GM19351 (cell line): ENCODE measurements at regions not wholly inside any gene's neighbourhood (a gene's known extent, or its start where the extent isn't known, plus 50 kb on each side); places are given as distances from the start of the nearest gene placed in this dataset.

Experiments
- ATAC-seq: cut with Tn5 transposase; IDR thresholded peaks from one replicate; pipeline ENCODE4 v1.9.1; 2021; ENCODE audit warnings: mild to moderate bottlenecking, moderate library complexity; ENCODE audit not compliant: unreplicated experiment

DNA sequence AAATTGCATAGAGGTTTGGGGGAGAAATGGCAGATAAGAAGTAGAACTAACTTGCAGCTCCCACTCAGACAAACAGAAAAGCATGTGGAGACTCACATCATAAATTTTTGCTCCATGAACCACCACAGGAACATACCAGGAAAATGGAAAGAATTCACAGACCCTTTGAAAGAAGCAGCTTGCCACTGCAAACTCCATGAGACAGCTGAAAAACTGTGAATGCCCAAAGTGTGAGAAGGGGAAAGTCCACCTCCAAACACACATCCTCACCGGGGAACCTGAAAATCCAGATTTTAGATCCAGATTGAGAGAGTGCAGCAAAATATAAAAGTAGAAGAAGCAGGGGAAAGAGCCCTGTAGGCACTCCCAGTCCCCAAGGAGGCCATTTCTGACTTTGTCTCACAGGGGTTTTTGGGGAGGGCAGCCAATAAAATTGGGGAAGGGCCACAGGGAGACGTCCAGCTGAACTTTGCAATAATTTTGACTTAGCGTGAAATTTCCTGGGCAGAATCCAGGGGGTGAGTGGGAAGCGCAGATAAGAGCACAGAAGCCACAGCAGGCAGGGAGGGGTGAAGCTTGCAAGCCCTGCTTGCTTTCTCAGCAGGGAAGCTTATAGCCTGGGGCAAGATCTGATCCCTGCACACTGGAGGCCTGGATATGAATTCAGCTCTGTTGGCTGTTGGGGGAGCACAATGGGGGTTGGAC is 183.4 kb upstream of the UBE2E2 start:
- ATAC-seq, result no peak

- ATAC-seq, result no peak
Observed at GRCh38 chr3:23028294-23028693, 174.8 kb upstream of the UBE2E2 start.

GRCh38 chr3:23029001-23029400 is 174.1 kb upstream of the UBE2E2 start:
- no peak for ATAC-seq

DNA sequence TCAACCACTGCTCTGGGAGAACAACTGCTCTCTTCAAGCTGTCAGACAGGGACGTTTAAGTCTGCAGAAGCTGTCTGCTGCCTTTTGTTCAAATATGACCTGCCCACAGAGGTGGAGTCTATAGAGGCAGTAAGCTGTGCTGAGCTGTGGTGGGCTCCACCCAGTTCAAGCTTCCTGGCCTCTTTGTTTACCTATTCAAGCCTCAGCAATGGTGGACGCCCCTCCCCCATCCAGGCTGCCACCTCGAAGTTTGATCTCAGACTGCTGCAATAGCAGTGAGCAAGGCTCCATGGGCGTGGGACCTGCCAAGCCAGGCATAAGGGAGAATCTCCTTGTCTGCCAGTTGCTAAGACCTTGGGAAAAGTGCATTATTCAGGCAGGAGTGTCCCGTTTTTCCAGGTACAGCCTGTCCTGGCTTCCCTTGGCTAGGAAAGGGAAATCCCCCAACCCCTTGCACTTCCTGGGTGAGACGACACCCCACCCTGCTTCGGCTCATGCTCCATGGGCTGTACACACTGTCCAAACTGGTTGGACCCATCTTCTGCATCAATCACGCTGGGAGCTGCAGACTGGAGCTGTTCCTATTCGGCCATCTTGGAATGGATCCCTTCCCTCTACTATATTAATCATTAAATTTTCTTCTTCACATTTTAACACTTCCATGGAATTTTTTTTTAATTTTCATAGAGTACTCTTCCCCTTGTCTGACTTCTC is 167.0 kb upstream of the UBE2E2 start:
- peak; percentile 36 for ATAC-seq

DNA sequence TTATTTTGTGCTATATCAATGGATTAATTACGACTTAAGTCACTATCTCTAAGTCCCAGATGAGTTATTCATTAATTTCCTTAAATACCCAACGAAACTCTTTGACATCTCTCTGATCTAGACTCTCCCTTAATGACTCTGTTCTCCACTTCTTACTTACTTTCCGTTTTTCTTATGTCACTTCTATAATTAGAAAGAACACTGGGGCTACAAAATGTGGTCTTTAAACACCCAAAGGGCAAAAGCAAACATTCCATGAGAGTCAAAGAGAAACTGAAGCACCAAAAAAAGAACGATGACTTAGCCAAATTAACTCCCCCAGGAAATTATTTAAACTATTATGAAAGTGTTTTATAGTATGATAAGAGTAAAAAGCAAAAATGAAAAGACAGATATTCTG is 166.4 kb upstream of the UBE2E2 start:
- peak; percentile 91 for ATAC-seq

DNA sequence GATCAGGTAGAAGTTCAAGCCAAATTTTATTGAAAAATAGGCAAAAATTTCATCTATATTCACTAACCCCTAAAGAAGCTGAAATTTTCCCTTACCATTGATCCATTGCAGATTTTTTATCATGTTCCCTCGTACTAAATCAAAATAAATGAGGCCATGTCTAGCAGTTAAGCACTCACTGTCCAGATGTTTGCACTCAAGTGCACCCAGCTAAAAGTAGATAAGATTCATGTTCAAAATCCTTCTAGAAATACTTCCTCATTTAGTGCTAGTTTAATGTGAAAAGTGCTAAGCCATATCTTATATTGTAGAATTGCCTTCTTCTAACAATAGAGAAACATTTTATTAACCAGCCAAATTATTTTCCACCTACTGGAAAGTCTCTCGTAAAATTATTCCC is 164.7 kb upstream of the UBE2E2 start:
- ATAC-seq, result no peak

- ATAC-seq, result no peak
Observed at GRCh38 chr3:23041918-23042696, 161.0 kb upstream of the UBE2E2 start.

DNA sequence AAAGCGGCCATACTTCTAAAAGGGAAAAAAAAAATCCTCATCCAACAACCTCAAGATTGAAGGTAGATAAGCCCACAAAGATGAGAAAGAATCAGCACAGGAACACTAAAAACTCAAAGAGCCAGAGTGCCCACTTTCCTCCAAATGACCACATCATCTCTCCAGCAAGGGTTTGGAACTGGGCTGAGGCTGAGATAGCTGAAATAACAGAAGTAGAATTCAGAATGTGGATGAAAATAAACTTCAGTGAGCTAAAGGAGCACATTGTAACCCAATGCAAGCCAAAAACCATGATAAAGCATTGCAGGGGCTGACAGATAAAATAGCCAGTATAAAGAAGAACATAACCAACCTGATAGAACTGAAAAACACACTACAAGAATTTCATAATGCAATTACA is 158.7 kb upstream of the UBE2E2 start:
- no peak for ATAC-seq

DNA sequence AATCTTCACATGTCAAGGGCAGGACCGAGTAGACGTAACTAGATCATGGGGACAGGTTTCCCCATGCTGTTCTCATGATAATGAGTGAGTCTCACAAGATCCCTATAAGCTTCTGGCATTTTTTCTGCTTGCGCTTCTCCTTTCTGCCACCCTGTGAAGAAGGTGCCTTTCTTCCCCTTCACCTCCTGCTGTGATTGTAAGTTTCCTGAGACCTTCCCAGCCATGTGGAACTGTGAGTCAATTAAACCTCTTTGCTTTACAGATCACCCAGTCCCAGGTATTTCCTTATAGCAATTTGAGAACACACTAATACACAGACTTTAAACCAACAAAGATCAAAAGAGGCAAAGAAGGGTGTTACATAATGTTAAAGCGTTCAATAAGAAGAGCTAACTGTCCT is 156.6 kb upstream of the UBE2E2 start:
- ATAC-seq, result no peak

DNA sequence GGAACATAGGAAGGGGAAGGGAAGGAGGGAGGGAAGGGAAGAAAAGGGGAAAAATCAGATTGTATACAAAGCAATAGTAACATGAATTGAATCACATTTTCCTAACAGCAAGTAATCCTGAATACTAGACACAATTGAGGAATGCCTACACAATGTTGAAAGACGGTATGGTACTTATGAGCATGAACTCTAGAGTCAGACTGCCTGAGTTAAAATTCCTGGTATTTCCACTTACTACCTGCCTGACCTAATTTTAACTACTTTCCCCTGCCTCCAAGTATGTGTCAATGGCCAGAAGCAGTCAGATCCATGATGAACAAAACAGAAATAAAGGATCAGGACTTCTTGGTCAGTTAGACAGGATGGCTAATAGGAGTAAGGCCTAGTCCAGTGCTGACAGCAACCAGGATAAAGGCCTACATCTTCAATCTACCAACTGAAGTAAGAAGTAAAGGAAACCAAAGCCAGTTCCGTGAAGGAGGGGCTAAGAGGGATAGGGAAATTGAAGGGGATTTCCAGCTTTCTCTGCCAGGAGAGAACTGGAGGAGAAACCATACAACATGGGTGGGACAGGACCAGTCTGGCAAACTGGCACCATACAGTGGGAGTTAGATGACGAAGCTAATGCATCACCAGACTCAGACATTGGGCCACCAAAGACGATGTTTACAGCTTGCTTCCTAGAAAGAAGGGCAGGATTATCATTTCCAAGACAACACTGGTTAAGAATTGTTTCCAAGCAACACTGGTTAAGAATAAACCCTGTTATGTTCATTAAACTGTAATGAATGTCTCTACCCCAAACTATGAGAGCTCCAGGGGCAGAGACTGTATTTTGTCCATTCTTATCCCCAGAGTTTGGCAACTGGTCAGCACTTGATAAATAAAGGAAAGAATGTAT is 151.6 kb upstream of the UBE2E2 start:
- no peak for ATAC-seq

DNA sequence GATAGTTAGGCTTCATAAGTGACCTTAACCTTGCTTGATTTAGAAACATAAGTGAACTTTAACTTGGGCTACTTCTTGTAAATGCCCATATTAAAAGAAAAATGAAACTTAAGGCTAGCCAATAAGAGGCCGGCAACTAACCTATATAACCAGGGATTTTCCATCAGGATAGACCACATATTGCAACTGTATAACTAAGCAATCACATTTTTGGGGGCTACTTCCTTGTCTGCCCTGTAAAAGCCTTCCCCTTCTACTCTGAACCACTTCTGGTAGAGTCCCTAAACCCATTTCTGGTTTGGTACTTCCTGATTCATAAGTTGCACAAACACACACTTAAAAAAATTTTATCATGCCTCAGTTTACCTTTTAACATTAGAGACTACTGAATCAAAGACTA is 150.9 kb upstream of the UBE2E2 start:
- no peak for ATAC-seq

GRCh38 chr3:23052620-23053019 is 150.5 kb upstream of the UBE2E2 start:
- ATAC-seq, result no peak

GRCh38 chr3:23055733-23056376 is 147.3 kb upstream of the UBE2E2 start:
- peak; percentile 91 for ATAC-seq

DNA sequence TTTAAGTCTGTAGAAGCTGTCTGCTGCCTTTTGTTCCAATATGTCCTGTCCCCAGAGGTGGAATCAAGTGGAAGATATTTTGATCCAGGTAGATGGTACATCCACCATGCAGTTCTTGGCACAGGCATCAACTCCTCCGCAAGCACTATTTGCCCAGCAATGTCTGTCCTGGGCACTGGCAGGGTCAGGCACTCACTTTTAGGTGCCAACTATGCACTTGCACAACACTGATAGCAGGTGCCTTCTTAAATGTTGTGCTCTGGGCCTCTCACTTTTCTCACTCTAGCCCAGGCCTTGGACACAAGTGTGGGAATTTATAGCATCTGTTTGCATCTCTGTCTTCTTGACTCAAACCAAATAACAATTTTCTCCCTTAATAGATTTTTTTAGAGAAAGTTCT is 140.5 kb upstream of the UBE2E2 start:
- no peak for ATAC-seq

DNA sequence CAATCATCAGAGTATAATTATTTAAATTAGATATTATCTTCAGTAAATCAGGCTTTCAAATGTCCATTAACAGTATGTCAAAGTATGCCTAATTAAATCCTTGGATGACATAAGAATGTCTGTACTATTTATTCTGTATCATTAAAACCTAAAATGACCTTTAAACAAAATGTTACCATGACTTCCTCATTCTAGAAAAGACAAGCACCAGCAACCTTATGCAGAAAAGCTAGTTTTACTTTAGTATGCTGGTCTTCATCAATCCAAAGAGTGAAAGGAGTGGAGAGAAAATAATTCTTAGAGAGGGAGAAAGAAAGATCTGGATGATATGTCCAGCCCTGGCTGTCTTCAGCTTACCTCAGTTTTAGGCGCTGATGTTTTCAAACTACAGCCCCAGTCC is 140.1 kb upstream of the UBE2E2 start:
- no peak for ATAC-seq

GRCh38 chr3:23067116-23067515 is 136.0 kb upstream of the UBE2E2 start:
- no peak for ATAC-seq

DNA sequence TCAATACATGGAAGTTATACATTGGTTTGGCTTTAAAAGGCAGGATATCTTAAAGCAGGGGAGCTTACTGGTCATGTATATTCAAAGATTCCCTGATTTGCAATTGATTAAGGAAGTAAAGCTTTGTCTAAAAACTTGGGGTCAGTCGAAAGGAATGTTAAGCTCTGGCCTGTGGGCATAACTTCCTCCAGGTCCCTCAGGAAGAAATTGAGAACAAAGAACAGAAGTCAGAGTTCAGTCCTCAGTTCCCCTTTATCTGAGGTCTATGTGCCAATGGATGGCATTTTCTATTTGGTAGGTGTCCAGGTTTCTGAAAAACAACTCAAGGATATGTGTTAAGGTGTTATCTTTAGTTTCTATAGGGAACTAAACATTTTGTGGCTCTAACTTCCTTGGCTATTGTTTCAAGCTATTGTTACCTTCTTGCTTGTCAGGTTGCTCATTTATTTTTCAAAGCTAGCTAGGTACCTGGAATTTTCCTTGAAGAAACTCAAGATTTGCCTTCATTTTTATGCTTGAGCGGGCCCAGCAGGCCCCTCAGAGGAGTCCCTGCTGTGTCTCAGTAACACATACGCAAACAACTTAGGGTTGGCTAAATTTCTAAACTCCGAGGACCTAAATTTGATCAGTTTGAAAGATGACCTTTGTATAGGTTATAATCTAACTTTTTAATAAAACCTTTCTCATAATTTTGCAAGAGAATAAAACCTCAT is 135.0 kb upstream of the UBE2E2 start:
- ATAC-seq, result no peak

DNA sequence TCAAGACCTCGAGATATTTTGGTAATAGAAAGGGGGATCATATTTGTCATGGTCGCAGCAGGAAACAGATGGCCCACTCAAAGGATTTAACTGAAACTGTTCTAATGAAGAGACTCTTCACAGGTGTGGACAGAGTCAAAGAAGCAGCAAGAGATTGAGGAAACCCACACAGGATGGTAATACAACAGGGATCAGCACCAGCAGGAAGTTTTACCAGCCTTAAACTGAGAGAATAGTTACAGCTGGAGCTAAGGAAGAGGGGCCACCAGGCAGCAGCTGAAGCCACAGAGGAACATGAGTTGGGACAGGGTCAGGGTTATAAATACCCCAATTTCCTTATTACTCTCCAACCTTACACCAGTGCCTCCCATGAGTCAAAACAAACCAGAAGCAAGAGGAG is 131.8 kb upstream of the UBE2E2 start:
- peak; percentile 17 for ATAC-seq

GRCh38 chr3:23071758-23072157 is 131.4 kb upstream of the UBE2E2 start:
- ATAC-seq, result peak; percentile 81

DNA sequence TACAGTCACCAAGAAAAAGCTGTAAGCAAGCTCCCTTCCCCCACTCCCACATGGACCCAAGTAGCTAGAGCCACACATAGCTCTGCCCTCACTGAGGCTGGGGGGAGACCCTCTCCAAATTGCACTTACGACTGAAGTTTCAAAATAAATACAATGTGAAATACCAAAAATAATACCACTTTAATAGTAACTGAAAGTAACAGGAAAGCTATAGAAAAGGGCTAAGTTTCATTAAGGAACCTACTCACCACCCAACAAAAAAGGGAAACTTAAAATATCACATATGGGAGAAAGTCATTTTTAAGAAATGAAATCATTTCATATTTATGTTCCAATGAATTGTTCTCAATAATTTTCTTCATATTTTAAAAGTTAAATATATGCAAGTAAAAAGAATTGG is 130.4 kb upstream of the UBE2E2 start:
- ATAC-seq, result no peak
